ENCODE measurements at regions not wholly inside any gene's neighbourhood (a gene's known extent, or its start where the extent isn't known, plus 50 kb on each side); places are given as distances from the start of the nearest gene placed in this dataset.
"Not testable (repeated sequence)": the region's sequence is repeated elsewhere in the genome, so short reads cannot be mapped to it uniquely, and the experiment has no call there.

DNA sequence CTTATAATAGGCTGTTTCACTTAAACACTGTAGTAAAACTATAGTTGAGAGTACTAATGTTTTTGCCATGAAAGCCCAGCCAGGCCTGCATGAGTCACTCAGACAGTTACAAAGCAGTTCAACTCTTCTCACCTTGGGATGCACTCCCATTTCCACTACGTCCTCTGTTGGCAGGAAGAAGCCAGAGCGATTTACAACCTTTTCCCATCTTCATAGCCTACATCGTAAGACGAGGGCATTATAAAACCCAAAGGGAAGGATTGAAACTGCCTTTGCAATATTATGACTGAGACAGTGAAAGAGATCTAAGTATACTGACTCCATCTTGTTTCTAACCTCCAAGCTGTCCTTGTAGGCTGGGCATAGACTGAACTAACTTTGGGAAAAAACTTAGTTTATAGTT, 71.8 kb upstream of the CSF1 start:
- ATAC-seq (no peak), DNase-seq (no peak)
- Mint-ChIP-seq H3K9me3 (ENCODE audit: low read depth) (peaks cover 9% of the 10 kb centered on the region), H3K27me3 (peaks cover 2% of the 10 kb centered on the region), H3K4me1 (peaks cover 7% of the 10 kb centered on the region), H3K4me3 (no peak overlapping the region), H3K27ac (no peak overlapping the region), H3K36me3 (peaks cover 24% of the 10 kb centered on the region)
- CTCF ChIA-PET = no interaction called here

- CTCF ChIA-PET = no interaction called here
- peaks cover 11% of the 10 kb centered on the region for H3K9me3 Mint-ChIP-seq (ENCODE audit: low read depth)
- peaks cover 7% of the 10 kb centered on the region for H3K4me1 Mint-ChIP-seq
- peaks cover 2% of the 10 kb centered on the region for H3K27me3 Mint-ChIP-seq
- no peak for ATAC-seq
- no peak overlapping the region for H3K27ac Mint-ChIP-seq
- no peak for DNase-seq
- peaks cover 24% of the 10 kb centered on the region for H3K36me3 Mint-ChIP-seq
- H3K4me3 Mint-ChIP-seq = no peak overlapping the region
Observed at GRCh38 chr1:109837852-109838570, 72.6 kb upstream of the CSF1 start.

- CTCF ChIA-PET = interaction anchor here (1.1 kb wide), 1 partner anchor 15 kb away, joined by 3 read pairs; no protein-coding TSS in a partner anchor
- not testable (repeated sequence) for H3K27ac Mint-ChIP-seq
- H3K9me3 Mint-ChIP-seq (ENCODE audit: low read depth) = peaks cover 17% of the 10 kb centered on the region
Observed at GRCh38 chr1:109835645-109836044, 71.9 kb upstream of the EPS8L3 start.

DNA sequence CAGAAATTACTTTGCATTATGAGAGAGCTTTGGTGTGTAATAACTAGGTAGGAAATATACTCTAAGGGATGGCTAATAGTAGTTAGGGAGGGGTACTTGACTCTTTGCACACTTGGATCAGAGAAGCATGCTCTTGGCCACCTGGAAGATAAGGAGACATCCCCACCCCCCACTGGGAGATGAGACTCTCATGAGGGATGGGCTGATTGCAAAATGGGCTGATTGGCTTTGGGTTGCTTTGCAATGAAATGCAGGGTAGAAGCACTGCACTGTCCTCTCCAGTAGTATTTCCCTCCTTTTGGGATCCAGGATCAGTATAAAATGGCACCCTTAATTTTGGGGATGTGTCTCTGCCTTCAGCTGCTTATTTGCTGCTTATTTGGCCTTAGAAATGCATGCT, 71.2 kb upstream of the EPS8L3 start:
- peaks cover 27% of the 10 kb centered on the region for H3K36me3 Mint-ChIP-seq
- peaks cover 17% of the 10 kb centered on the region for H3K9me3 Mint-ChIP-seq (ENCODE audit: low read depth)
- CTCF ChIA-PET = interaction anchor here (1.9 kb wide), 1 partner anchor 150 kb away, joined by 5 read pairs; the partner anchor contains the start of gene AHCYL1
- no peak overlapping the region for H3K27ac Mint-ChIP-seq
- DNase-seq = no peak
- no peak for ATAC-seq
- peaks cover 7% of the 10 kb centered on the region for H3K4me1 Mint-ChIP-seq
- no peak overlapping the region for H3K4me3 Mint-ChIP-seq
- H3K27me3 Mint-ChIP-seq = peaks cover 2% of the 10 kb centered on the region

More at GRCh38 chr1:109835645-109836044, 71.9 kb upstream of the EPS8L3 start:
- not testable (repeated sequence) for H3K4me1 Mint-ChIP-seq, H3K4me3 Mint-ChIP-seq, ATAC-seq, H3K27me3 Mint-ChIP-seq, DNase-seq
- peaks cover 28% of the 10 kb centered on the region for H3K36me3 Mint-ChIP-seq

GRCh38 chr1:109832945-109833344, 69.2 kb upstream of the EPS8L3 start:
- ATAC-seq = no peak
- Mint-ChIP-seq H3K9me3 (ENCODE audit: low read depth) (peaks cover 11% of the 10 kb centered on the region), H3K4me1 (no peaks in the 10 kb centered on the region), H3K27me3 (peaks cover 2% of the 10 kb centered on the region), H3K4me3 (no peak overlapping the region), H3K36me3 (peaks cover 21% of the 10 kb centered on the region), H3K27ac (no peak overlapping the region)
- no peak for DNase-seq
- CTCF ChIA-PET = interaction anchor here (0.9 to 1.9 kb wide), 2 partner anchors 42 to 152 kb away, joined by 3 to 5 read pairs; partner anchors contain the start of gene AHCYL1

GRCh38 chr1:109828756-109829505, 65.2 kb upstream of the EPS8L3 start:
- DNase-seq = no peak
- Mint-ChIP-seq H3K9me3 (ENCODE audit: low read depth) (peaks cover 7% of the 10 kb centered on the region), H3K4me3 (no peak overlapping the region), H3K4me1 (peaks cover 23% of the 10 kb centered on the region), H3K27me3 (no peaks in the 10 kb centered on the region), H3K27ac (no peak overlapping the region), H3K36me3 (peaks cover 8% of the 10 kb centered on the region)
- CTCF ChIA-PET = interaction anchor here (1.3 kb wide), 1 partner anchor 38 kb away, joined by 4 read pairs; no protein-coding TSS in a partner anchor
- no peak for ATAC-seq

GRCh38 chr1:109827986-109828385, 64.3 kb upstream of the EPS8L3 start:
- no peak for DNase-seq
- Mint-ChIP-seq H3K4me3 (no peak overlapping the region), H3K27me3 (no peaks in the 10 kb centered on the region), H3K27ac (no peak overlapping the region), H3K36me3 (peaks cover 8% of the 10 kb centered on the region), H3K4me1 (peaks cover 32% of the 10 kb centered on the region), H3K9me3 (ENCODE audit: low read depth) (peaks cover 5% of the 10 kb centered on the region)
- CTCF ChIA-PET = interaction anchor here (1.0 to 1.4 kb wide), 2 partner anchors 38 to 78 kb away, joined by 3 to 4 read pairs; no protein-coding TSS in a partner anchor
- ATAC-seq = no peak

DNA sequence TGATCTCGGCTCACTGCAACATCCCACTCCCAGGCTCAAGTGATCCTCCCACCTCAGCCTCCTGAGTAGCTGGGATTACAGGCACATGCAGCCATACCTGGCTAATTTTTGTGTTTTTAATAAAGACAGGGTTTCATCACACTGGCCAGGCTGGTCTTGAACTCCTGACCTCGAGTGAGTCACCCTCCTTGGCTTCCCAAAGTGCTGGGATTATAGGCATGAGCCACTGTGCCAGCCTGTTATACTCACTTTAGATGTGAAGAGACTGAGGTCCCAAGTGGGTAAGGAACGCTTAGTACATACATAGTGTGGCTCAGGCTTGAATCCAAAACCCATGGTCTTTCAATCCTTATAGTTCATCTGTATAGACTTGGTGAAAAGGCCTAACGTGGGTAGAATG, 63.7 kb upstream of the EPS8L3 start:
- peaks cover 5% of the 10 kb centered on the region for H3K9me3 Mint-ChIP-seq (ENCODE audit: low read depth)
- no peaks in the 10 kb centered on the region for H3K27me3 Mint-ChIP-seq
- peaks cover 38% of the 10 kb centered on the region for H3K4me1 Mint-ChIP-seq
- peaks cover 8% of the 10 kb centered on the region for H3K36me3 Mint-ChIP-seq
- CTCF ChIA-PET = interaction anchor here (1.0 to 1.4 kb wide), 2 partner anchors 37 to 79 kb away, joined by 3 to 4 read pairs; no protein-coding TSS in a partner anchor
- no peak for DNase-seq
- ATAC-seq = no peak
- no peak overlapping the region for H3K4me3 Mint-ChIP-seq
- H3K27ac Mint-ChIP-seq = no peak overlapping the region

DNA sequence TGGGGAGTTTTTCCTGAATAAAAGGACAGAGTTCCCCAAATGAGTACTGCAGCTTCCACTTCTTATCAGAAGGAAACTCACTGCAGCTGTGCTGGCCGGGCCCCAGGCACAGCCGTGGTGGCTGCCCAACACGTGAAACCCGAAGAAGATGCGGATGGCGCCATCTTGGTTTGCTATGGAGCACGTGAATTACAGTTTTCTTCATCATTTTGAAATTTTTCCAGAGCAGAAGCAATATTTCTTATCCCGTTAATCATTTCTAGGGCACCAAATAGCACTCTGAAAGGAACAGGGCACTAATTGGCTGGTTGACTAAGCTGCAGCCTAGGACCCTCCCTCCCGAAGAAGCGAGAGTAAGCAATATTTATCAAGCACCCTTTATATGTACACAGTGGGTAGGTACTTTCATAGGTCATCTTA, 63.2 kb upstream of the EPS8L3 start:
- ATAC-seq = no peak
- DNase-seq = no peak
- H3K27ac Mint-ChIP-seq = no peak overlapping the region
- H3K4me3 Mint-ChIP-seq = no peak overlapping the region
- peaks cover 3% of the 10 kb centered on the region for H3K9me3 Mint-ChIP-seq (ENCODE audit: low read depth)
- H3K27me3 Mint-ChIP-seq = no peaks in the 10 kb centered on the region
- H3K36me3 Mint-ChIP-seq = peaks cover 5% of the 10 kb centered on the region
- H3K4me1 Mint-ChIP-seq = peaks cover 43% of the 10 kb centered on the region
- CTCF ChIA-PET = interaction anchor here (1.2 to 1.4 kb wide), 2 partner anchors 79 to 187 kb away, joined by 4 to 5 read pairs; no protein-coding TSS in a partner anchor

GRCh38 chr1:109826446-109826845, 62.7 kb upstream of the EPS8L3 start:
- CTCF ChIA-PET = interaction anchor here (0.9 to 1.2 kb wide), 3 partner anchors 36 to 186 kb away, joined by 5 read pairs; partner anchors contain the start of gene AHCYL1
- H3K27me3 Mint-ChIP-seq = no peaks in the 10 kb centered on the region

DNA sequence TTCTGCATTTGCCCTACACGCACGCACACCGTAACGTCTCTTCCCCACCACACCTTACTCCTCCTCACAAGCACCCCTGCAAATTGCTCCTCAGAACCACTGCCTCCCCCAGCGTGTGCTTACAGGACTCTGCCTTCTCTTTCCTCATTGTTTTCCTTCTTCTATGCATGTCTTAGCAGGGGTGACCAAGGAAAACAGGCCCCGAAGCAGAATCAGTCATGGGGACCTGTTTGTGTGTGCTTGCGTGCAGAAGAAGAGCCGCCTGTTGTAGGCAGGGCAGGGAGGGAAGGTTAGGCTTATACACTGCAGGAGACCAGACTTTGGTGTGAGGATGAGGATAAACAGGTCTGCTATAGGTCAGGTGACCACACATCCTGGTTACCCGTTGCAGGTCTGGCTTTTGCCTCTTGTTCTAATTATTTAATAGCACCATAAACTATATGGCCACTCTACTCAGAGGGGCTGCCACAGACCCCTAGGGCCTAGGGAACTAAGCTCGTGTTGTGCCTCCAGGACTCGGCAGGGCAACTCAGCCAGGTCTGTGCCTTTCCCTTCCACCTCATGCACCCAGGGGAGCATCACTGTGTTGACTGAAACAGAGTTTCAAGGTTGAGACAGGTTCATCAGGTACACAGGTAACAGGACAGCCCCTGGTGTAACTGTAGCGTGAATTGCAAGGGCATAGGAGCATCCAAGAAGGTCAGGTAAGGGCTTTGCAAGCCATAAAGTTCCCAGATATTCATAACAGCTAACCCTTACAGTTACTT, 60.8 kb upstream of the EPS8L3 start:
- H3K9me3 Mint-ChIP-seq (ENCODE audit: low read depth) = no peaks in the 10 kb centered on the region
- CTCF ChIA-PET = interaction anchor here (1.0 to 5.2 kb wide), 5 partner anchors 10 to 105 kb away, joined by 3 to 35 read pairs (median 3); no protein-coding TSS in a partner anchor
- peak overlapping the region; percentile 58 for H3K27ac Mint-ChIP-seq
- H3K27me3 Mint-ChIP-seq = no peaks in the 10 kb centered on the region
- no peak for ATAC-seq
- H3K4me3 Mint-ChIP-seq = no peak overlapping the region
- peaks cover 65% of the 10 kb centered on the region for H3K4me1 Mint-ChIP-seq
- no peak for DNase-seq
- H3K36me3 Mint-ChIP-seq = no peaks in the 10 kb centered on the region

More at GRCh38 chr1:109826446-109826845, 62.7 kb upstream of the EPS8L3 start:
- no peak for ATAC-seq
- no peak overlapping the region for H3K4me3 Mint-ChIP-seq
- H3K9me3 Mint-ChIP-seq (ENCODE audit: low read depth) = peaks cover 2% of the 10 kb centered on the region
- H3K4me1 Mint-ChIP-seq = peaks cover 48% of the 10 kb centered on the region
- peaks cover 3% of the 10 kb centered on the region for H3K36me3 Mint-ChIP-seq
- no peak overlapping the region for H3K27ac Mint-ChIP-seq
- no peak for DNase-seq

DNA sequence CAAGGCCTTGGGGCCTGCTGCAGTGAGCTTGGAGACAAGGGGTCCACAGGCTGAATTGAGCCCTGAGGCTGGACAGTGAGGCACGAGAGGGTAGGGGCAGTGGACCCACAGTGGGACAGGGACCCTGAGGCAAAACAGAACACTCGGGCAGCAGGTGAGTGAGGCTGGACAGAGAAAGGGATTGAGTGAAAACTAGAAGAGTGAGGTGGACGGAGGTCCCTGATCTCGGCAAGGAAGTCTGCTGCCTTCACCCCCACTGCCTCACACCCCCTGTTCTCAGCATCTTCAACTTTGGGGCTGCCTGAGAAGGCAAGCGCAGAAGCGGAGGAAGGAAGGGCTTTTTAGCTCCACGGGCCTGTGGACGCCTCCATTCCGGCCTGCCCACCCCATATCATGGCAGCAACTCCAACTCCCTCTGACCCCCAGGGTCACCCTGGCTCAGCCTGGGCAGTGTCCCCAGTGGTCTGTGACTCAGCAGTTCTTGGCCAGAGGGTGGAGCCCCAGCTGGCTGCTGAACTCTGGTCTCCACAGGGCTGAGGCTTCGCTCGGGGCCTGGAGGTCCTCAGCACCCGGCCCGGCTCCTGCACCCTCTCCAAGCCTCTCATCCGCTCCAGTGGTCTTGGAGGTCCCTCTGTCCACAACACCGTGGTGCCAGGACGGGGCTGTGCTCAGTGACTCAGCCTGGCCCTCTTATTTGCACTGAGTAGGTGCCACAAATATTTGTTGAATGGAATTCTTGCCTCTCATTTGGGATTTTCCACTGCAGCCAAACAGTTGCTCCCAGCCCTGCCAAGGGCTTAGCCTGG, 60.0 kb upstream of the EPS8L3 start:
- ATAC-seq (peak; percentile 6), DNase-seq (no peak)
- Mint-ChIP-seq H3K27me3 (no peaks in the 10 kb centered on the region), H3K9me3 (ENCODE audit: low read depth) (no peaks in the 10 kb centered on the region), H3K4me1 (peaks cover 71% of the 10 kb centered on the region), H3K4me3 (no peak overlapping the region), H3K27ac (peak overlapping the region; percentile 87), H3K36me3 (no peaks in the 10 kb centered on the region)
- CTCF ChIA-PET = interaction anchor here (0.7 to 5.2 kb wide), 8 partner anchors 18 to 106 kb away, joined by 3 to 35 read pairs (median 4); no protein-coding TSS in a partner anchor

Data from activated CD8-positive, alpha-beta memory T cell treated with anti-CD3 and anti-CD28 coated beads, Interleukin-2, amount 10 ng/mL, durations not matched to agents 7 days and 5 days (primary cell).